ENCODE measurements at regions not wholly inside any gene's neighbourhood (a gene's known extent, or its start where the extent isn't known, plus 50 kb on each side); places are given as distances from the start of the nearest gene placed in this dataset.

DNA sequence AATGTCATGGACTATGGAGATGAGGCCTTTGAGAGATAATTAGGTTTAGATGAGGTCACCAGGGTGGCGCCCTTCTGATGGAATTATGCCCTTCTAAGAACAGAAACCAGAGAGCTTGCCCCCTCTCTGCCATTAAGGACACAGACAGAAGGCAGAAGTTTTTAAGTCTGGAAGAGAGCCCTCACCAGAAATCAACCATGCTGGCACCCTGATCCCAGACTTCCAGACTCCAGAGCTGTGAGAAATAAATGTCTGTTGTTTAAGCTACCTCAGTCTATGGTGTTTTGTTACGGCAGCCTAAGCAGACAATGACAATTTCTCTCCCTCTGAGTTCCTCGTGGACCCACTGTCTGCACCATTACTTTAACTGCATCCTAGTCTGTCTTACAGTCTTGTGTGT, 382.0 kb downstream of the GXYLT1 start:
- Histone ChIP-seq H3K4me1 (ENCODE audit: control insufficient read depth, insufficient read depth, low read length) (no peaks in the 10 kb centered on the region), H3K36me3 (ENCODE audit: control insufficient read depth in 2 of 2, insufficient read depth in 1 of 2, low read length in 2 of 2) (no peaks in the 10 kb centered on the region), H3K27ac (ENCODE audit: extremely low read depth, low read depth, low read length) (no peak overlapping the region), H3K9me3 (ENCODE audit: control insufficient read depth, insufficient read depth, low read depth, low read length) (no peaks in the 10 kb centered on the region), H3K4me3 (ENCODE audit: low read depth, low read length) (no peak overlapping the region)
- TF ChIP-seq, protein P1, sequence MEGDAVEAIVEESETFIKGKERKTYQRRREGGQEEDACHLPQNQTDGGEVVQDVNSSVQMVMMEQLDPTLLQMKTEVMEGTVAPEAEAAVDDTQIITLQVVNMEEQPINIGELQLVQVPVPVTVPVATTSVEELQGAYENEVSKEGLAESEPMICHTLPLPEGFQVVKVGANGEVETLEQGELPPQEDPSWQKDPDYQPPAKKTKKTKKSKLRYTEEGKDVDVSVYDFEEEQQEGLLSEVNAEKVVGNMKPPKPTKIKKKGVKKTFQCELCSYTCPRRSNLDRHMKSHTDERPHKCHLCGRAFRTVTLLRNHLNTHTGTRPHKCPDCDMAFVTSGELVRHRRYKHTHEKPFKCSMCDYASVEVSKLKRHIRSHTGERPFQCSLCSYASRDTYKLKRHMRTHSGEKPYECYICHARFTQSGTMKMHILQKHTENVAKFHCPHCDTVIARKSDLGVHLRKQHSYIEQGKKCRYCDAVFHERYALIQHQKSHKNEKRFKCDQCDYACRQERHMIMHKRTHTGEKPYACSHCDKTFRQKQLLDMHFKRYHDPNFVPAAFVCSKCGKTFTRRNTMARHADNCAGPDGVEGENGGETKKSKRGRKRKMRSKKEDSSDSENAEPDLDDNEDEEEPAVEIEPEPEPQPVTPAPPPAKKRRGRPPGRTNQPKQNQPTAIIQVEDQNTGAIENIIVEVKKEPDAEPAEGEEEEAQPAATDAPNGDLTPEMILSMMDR (tag by site-specific recombination; IDR thresholded peaks at IDR 0.05): no peak
- TF ChIP-seq ZNF214 (tag by site-specific recombination; IDR thresholded peaks at IDR 0.05; ENCODE audit: borderline replicate concordance) (no peak), ZNF670 (tag by site-specific recombination; IDR thresholded peaks at IDR 0.05; ENCODE audit: low read depth) (no peak), KLF9 (tag by site-specific recombination; IDR thresholded peaks at IDR 0.05; ENCODE audit: low read depth) (no peak), WT1 (tag by site-specific recombination; IDR thresholded peaks at IDR 0.05) (no peak), PBX3 (CRISPR knock-in tag; IDR thresholded peaks at IDR 0.05) (no peak), ZNF354C (tag by site-specific recombination; IDR thresholded peaks at IDR 0.05; ENCODE audit: borderline replicate concordance, low read depth) (no peak), ZNF280D (tag by site-specific recombination; IDR thresholded peaks at IDR 0.05) (no peak), ZNF404 (tag by site-specific recombination; IDR thresholded peaks at IDR 0.05) (no peak), ZBTB7A (tag by site-specific recombination; IDR thresholded peaks at IDR 0.05; ENCODE audit: low read depth) (no peak), ZNF830 (tag by site-specific recombination; IDR thresholded peaks at IDR 0.05; ENCODE audit: low read depth) (no peak)
- TF ChIP-seq, protein P2, sequence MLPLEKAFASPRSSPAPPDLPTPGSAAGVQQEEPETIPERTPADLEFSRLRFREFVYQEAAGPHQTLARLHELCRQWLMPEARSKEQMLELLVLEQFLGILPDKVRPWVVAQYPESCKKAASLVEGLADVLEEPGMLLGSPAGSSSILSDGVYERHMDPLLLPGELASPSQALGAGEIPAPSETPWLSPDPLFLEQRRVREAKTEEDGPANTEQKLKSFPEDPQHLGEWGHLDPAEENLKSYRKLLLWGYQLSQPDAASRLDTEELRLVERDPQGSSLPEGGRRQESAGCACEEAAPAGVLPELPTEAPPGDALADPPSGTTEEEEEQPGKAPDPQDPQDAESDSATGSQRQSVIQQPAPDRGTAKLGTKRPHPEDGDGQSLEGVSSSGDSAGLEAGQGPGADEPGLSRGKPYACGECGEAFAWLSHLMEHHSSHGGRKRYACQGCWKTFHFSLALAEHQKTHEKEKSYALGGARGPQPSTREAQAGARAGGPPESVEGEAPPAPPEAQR (tag by site-specific recombination; IDR thresholded peaks at IDR 0.05): no peak
- TF ChIP-seq, protein P3, sequence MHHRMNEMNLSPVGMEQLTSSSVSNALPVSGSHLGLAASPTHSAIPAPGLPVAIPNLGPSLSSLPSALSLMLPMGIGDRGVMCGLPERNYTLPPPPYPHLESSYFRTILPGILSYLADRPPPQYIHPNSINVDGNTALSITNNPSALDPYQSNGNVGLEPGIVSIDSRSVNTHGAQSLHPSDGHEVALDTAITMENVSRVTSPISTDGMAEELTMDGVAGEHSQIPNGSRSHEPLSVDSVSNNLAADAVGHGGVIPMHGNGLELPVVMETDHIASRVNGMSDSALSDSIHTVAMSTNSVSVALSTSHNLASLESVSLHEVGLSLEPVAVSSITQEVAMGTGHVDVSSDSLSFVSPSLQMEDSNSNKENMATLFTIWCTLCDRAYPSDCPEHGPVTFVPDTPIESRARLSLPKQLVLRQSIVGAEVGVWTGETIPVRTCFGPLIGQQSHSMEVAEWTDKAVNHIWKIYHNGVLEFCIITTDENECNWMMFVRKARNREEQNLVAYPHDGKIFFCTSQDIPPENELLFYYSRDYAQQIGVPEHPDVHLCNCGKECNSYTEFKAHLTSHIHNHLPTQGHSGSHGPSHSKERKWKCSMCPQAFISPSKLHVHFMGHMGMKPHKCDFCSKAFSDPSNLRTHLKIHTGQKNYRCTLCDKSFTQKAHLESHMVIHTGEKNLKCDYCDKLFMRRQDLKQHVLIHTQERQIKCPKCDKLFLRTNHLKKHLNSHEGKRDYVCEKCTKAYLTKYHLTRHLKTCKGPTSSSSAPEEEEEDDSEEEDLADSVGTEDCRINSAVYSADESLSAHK (tag by site-specific recombination; IDR thresholded peaks at IDR 0.05): no peak
- TF ChIP-seq, protein P4, sequence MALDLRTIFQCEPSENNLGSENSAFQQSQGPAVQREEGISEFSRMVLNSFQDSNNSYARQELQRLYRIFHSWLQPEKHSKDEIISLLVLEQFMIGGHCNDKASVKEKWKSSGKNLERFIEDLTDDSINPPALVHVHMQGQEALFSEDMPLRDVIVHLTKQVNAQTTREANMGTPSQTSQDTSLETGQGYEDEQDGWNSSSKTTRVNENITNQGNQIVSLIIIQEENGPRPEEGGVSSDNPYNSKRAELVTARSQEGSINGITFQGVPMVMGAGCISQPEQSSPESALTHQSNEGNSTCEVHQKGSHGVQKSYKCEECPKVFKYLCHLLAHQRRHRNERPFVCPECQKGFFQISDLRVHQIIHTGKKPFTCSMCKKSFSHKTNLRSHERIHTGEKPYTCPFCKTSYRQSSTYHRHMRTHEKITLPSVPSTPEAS (tag by site-specific recombination; IDR thresholded peaks at IDR 0.05): no peak
- ChIA-PET POLR2A (no interaction called here), CTCF (interaction anchor here (0.6 kb wide), 1 partner anchor 129 kb away, joined by 4 read pairs; no protein-coding TSS in a partner anchor)

Measured in HEK293 (cell line).